Neural cell (in vitro differentiated cells): ENCODE measurements at regions not wholly inside any gene's neighbourhood (a gene's known extent, or its start where the extent isn't known, plus 50 kb on each side); places are given as distances from the start of the nearest gene placed in this dataset.
A peak's percentile ranks its signal among the peaks of the same experiment; 100 is the strongest.

Experiments
- H2AFZ ChIP-seq: fragments of 200-600, 300-800 bp; sonication (generic), shearing (Covaris generic); 2 replicates; pipeline ENCODE4 v1.6.0; 2014; ENCODE audit warnings: low read depth, mild to moderate bottlenecking, antibody characterized with exemption, low read length, moderate library complexity
- H3F3A ChIP-seq: fragments of 200-600 bp; shearing (Covaris generic); 2 replicates; pipeline ENCODE4 v1.6.1; 2016; ENCODE audit warnings: mild to moderate bottlenecking, moderate library complexity, mixed read lengths, antibody characterized with exemption, low read length; ENCODE audit not compliant: insufficient read depth, poor library complexity, severe bottlenecking
- H3K27ac ChIP-seq: fragments of 200-600, 300-800 bp; sonication (generic), shearing (Covaris generic); 2 replicates; pipeline ENCODE4 v1.5.1; 2014; ENCODE audit warnings: mild to moderate bottlenecking, low read length, moderate library complexity
- H3K27me3 ChIP-seq: fragments of 300-800, 200-600 bp; sonication (generic), shearing (Covaris generic); 2 replicates; pipeline ENCODE4 v1.6.0; 2014; ENCODE audit warnings: mild to moderate bottlenecking, low read depth, low read length, moderate library complexity; ENCODE audit not compliant: insufficient read depth
- H3K36me3 ChIP-seq: fragments of 300-800, 200-600 bp; sonication (generic), shearing (Covaris generic); 2 replicates; pipeline ENCODE4 v1.5.1; 2014; ENCODE audit warnings: mild to moderate bottlenecking, antibody characterized with exemption, low read length, moderate library complexity; ENCODE audit not compliant: insufficient read depth
- H3K4me2 ChIP-seq: fragments of 300-800, 200-600 bp; sonication (generic), shearing (Covaris generic); 2 replicates; pipeline ENCODE4 v1.6.0; 2014; ENCODE audit warnings: mild to moderate bottlenecking, low read length
- H3K4me3 ChIP-seq: fragments of 300-800, 200-600 bp; sonication (generic), shearing (Covaris generic); 2 replicates; pipeline ENCODE4 v1.5.1; 2014; ENCODE audit warnings: mild to moderate bottlenecking, low read length, moderate library complexity
- H3K79me2 ChIP-seq: fragments of 200-600 bp; shearing (Covaris generic); replicated peaks from 2 replicates; pipeline ENCODE4 v1.6.0; 2014; ENCODE audit warnings: mild to moderate bottlenecking, low read length, moderate library complexity; ENCODE audit not compliant: insufficient read depth
- H3K9ac ChIP-seq: fragments of 300-800, 200-600 bp; sonication (generic), shearing (Covaris generic); 2 replicates; pipeline ENCODE4 v1.6.1; 2016; ENCODE audit warnings: mild to moderate bottlenecking, low read length, mixed read lengths
- H3K9me2 ChIP-seq: fragments of 200-600 bp; shearing (Covaris generic); 2 replicates; pipeline ENCODE4 v1.6.1; 2016; ENCODE audit warnings: mild to moderate bottlenecking, low read length, mixed read lengths; ENCODE audit not compliant: insufficient read depth
- H3K9me3 ChIP-seq: fragments of 200-600, 300-800 bp; sonication (generic), shearing (Covaris generic); 2 replicates; pipeline ENCODE4 v1.6.1; 2016; ENCODE audit warnings: mild to moderate bottlenecking, mixed run types, low read length, moderate library complexity, mixed read lengths
- H4K20me1 ChIP-seq: fragments of 200-600 bp; shearing (Covaris generic); 2 replicates; pipeline ENCODE4 v1.6.1; 2016; ENCODE audit warnings: mild to moderate bottlenecking, mixed run types; ENCODE audit not compliant: insufficient read depth
- EP300 ChIP-seq: fragments of 450-650 bp; conservative IDR thresholded peaks from 2 replicates; pipeline ENCODE4 v1.6.1; 2014; ENCODE audit warnings: antibody characterized with exemption, mild to moderate bottlenecking, moderate library complexity; ENCODE audit not compliant: poor library complexity, severe bottlenecking
- EZH2 ChIP-seq: fragments of 200-600, 300-800 bp; shearing (Covaris generic), sonication (generic); IDR thresholded peaks from 2 replicates; pipeline ENCODE4 v1.6.1; 2014; ENCODE audit warnings: antibody characterized with exemption, low read length, borderline replicate concordance, mild to moderate bottlenecking; ENCODE audit not compliant: insufficient read depth, poor library complexity, severe bottlenecking
- MXI1 ChIP-seq: fragments of 450-650 bp; conservative IDR thresholded peaks from 2 replicates; pipeline ENCODE4 v1.6.1; 2014; ENCODE audit warnings: antibody characterized with exemption, mild to moderate bottlenecking; ENCODE audit not compliant: poor library complexity, severe bottlenecking
- POLR2AphosphoS5 ChIP-seq: IDR thresholded peaks from 2 replicates; pipeline ENCODE4 v1.6.1; 2012
- RAD21 ChIP-seq: fragments of 450-650 bp; conservative IDR thresholded peaks from 2 replicates; pipeline ENCODE4 v1.6.1; 2014; ENCODE audit warnings: antibody characterized with exemption, mild to moderate bottlenecking, moderate library complexity
- SMC3 ChIP-seq: fragments of 450-650 bp; conservative IDR thresholded peaks from 2 replicates; pipeline ENCODE4 v1.6.1; 2014; ENCODE audit warnings: antibody characterized with exemption, mild to moderate bottlenecking, moderate library complexity; ENCODE audit not compliant: poor library complexity
- TAF1 ChIP-seq: IDR thresholded peaks from 2 replicates; pipeline ENCODE4 v1.6.1; 2012; ENCODE audit warnings: low read depth
- TF ChIP-seq, protein P1 (sequence below): IDR thresholded peaks from 2 replicates; pipeline ENCODE4 v1.6.1; 2012; ENCODE audit warnings: borderline replicate concordance
- TF ChIP-seq, protein P2 (sequence below): fragments of 450-650 bp; IDR thresholded peaks from 2 replicates; pipeline ENCODE4 v1.5.1; 2014; ENCODE audit warnings: antibody characterized with exemption, mild to moderate bottlenecking, moderate library complexity; ENCODE audit not compliant: poor library complexity, severe bottlenecking

DNA sequence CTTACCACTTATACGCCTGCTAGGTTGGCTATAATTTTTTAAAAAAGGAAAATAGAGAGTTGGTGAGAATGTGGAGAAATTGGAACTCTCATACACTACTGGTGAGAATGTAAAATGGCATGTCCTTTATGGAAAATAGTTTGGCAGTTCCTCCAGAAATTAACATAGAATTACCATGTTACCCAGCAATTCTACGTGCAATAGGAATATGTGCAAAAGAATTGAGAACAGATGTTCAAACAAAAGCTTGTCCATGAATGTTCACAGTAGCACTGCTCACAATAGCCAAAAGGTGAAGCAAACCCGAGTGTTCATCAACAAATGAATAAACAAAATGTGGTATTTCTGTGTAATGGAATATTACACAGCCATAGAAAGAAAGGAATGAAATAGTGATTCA is 592.2 kb downstream of the DHX35 start:
- Histone ChIP-seq H3K9me2 (no peaks in the 10 kb centered on the region), H3K4me2 (no peak overlapping the region), H3K4me3 (no peak overlapping the region), H3K79me2 (no peaks in the 10 kb centered on the region), H4K20me1 (no peaks in the 10 kb centered on the region), H3K27ac (peak overlapping the region; percentile 87), H2AFZ (no peak overlapping the region), H3K9ac (no peak overlapping the region), H3F3A (peaks cover 4% of the 10 kb centered on the region), H3K36me3 (no peaks in the 10 kb centered on the region), H3K27me3 (no peaks in the 10 kb centered on the region), H3K9me3 (no peaks in the 10 kb centered on the region)
- TF ChIP-seq POLR2AphosphoS5: no peak
- TF ChIP-seq MXI1: no peak
- TF ChIP-seq SMC3: no peak

DNA sequence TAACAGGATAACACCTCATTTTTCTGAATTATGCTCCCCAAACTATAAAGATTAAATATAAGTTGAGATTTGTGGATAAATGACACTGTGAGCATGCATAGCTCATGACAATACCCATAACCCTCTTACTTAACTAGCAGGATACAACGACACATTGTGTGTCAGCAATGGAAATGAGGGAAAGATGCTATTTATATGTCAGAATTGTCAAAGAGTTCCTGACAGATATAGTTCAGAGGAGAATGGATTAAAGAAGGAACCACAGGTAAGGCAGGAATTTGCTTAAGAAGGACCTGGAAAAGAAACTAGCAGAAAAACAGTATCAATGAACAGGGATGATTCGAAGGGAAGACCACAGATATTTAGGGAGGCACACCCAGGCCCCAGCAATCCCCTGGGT is 591.0 kb downstream of the DHX35 start:
- Histone ChIP-seq H3K27me3 (no peaks in the 10 kb centered on the region), H3K9me3 (no peaks in the 10 kb centered on the region), H3K27ac (peak overlapping the region; percentile 87), H3K79me2 (no peaks in the 10 kb centered on the region), H3K4me2 (no peak overlapping the region), H3K36me3 (no peaks in the 10 kb centered on the region), H3K9me2 (no peaks in the 10 kb centered on the region), H3K4me3 (peak overlapping the region; percentile 17), H4K20me1 (no peaks in the 10 kb centered on the region), H3F3A (peaks cover 4% of the 10 kb centered on the region), H2AFZ (no peak overlapping the region), H3K9ac (peak overlapping the region; percentile 30)
- TF ChIP-seq, protein P1, sequence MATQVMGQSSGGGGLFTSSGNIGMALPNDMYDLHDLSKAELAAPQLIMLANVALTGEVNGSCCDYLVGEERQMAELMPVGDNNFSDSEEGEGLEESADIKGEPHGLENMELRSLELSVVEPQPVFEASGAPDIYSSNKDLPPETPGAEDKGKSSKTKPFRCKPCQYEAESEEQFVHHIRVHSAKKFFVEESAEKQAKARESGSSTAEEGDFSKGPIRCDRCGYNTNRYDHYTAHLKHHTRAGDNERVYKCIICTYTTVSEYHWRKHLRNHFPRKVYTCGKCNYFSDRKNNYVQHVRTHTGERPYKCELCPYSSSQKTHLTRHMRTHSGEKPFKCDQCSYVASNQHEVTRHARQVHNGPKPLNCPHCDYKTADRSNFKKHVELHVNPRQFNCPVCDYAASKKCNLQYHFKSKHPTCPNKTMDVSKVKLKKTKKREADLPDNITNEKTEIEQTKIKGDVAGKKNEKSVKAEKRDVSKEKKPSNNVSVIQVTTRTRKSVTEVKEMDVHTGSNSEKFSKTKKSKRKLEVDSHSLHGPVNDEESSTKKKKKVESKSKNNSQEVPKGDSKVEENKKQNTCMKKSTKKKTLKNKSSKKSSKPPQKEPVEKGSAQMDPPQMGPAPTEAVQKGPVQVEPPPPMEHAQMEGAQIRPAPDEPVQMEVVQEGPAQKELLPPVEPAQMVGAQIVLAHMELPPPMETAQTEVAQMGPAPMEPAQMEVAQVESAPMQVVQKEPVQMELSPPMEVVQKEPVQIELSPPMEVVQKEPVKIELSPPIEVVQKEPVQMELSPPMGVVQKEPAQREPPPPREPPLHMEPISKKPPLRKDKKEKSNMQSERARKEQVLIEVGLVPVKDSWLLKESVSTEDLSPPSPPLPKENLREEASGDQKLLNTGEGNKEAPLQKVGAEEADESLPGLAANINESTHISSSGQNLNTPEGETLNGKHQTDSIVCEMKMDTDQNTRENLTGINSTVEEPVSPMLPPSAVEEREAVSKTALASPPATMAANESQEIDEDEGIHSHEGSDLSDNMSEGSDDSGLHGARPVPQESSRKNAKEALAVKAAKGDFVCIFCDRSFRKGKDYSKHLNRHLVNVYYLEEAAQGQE: peak; percentile 98
- TF ChIP-seq EZH2 (no peak), MXI1 (no peak), EP300 (peak; percentile 98), POLR2AphosphoS5 (peak; percentile 79), SMC3 (peak; percentile 24), RAD21 (peak; percentile 40), TAF1 (no peak)
- TF ChIP-seq, protein P2, sequence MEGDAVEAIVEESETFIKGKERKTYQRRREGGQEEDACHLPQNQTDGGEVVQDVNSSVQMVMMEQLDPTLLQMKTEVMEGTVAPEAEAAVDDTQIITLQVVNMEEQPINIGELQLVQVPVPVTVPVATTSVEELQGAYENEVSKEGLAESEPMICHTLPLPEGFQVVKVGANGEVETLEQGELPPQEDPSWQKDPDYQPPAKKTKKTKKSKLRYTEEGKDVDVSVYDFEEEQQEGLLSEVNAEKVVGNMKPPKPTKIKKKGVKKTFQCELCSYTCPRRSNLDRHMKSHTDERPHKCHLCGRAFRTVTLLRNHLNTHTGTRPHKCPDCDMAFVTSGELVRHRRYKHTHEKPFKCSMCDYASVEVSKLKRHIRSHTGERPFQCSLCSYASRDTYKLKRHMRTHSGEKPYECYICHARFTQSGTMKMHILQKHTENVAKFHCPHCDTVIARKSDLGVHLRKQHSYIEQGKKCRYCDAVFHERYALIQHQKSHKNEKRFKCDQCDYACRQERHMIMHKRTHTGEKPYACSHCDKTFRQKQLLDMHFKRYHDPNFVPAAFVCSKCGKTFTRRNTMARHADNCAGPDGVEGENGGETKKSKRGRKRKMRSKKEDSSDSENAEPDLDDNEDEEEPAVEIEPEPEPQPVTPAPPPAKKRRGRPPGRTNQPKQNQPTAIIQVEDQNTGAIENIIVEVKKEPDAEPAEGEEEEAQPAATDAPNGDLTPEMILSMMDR: no peak

DNA sequence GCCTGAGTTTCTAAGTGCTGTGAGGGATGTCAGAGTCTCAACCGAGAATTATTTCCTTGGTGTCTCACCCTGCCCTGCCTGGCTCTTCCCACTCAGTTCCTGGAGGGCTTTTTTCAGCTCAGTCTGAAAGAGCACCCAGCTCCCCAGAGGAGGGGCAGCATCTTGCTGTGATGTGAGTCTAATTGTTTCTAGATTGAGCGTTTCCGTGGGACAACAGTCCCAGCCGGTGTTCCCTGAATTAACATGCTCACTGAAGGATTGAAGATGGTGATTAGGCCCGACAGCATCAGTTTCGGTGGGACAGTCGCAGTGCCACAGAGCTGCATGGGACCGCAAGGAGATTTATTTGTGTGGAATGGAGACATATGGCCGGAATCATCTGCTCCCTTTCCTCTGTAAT is 587.6 kb downstream of the DHX35 start:
- H3K9me2 ChIP-seq: no peaks in the 10 kb centered on the region
- H3F3A ChIP-seq: peaks cover 4% of the 10 kb centered on the region
- H3K36me3 ChIP-seq: no peaks in the 10 kb centered on the region
- H3K27me3 ChIP-seq: no peaks in the 10 kb centered on the region
- H3K79me2 ChIP-seq: no peaks in the 10 kb centered on the region
- H3K9me3 ChIP-seq: no peaks in the 10 kb centered on the region
- TF ChIP-seq, protein P2: no peak
- TF ChIP-seq, protein P1: no peak
- no peak for TF ChIP-seq EP300
- no peak for TF ChIP-seq RAD21
- TF ChIP-seq TAF1: no peak
- no peak for TF ChIP-seq EZH2
- TF ChIP-seq SMC3: no peak
- no peak for TF ChIP-seq POLR2AphosphoS5
- no peak for TF ChIP-seq MXI1
- no peak overlapping the region for H3K4me3 ChIP-seq
- H2AFZ ChIP-seq: no peak overlapping the region
- H4K20me1 ChIP-seq: no peaks in the 10 kb centered on the region
- H3K27ac ChIP-seq: no peak overlapping the region
- no peak overlapping the region for H3K4me2 ChIP-seq
- no peak overlapping the region for H3K9ac ChIP-seq
